Posterior cingulate gyrus (tissue), 11 donors: ENCODE measurements at regions not wholly inside any gene's neighbourhood (a gene's known extent, or its start where the extent isn't known, plus 50 kb on each side); places are given as distances from the start of the nearest gene placed in this dataset.

ENCODE experiments used
- DNase-seq, 10 donors: peaks; one replicate each; pipeline versions ENCODE4 v3.0.0 to v3.0.0-alpha.2; 2020 to 2021; ENCODE audit warnings: mixed read lengths in 3 of 10
- intact Hi-C: fragments of 100-400 bp; cut with DNase I; formaldehyde crosslinking; loops from one replicate; pipeline ENCODE4 v1.15.1; 2023

- intact Hi-C loops = no loop called here
- no peak for DNase-seq
Measured at GRCh38 chr3:187968883-187969580, 184.9 kb upstream of the LPP start.

DNA sequence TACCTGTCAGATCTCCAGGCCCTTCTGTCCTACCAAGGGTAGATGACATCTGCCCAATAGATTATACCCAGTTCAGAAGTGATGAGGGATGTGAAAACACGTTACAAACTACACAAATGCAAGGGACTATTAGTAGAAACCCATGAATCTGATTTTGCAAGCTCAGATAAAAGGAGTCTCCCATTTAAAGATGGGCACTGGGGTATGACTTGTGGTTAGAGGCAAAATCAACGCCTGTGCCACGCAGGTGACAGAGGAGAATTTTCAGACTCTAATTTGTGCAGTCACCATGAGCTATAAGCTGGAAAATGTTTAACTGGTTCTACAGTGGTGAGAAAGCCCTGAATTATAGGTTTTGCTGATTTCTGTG lies 184.4 kb upstream of the LPP start:
- DNase-seq = no peak
- intact Hi-C loops = no loop called here

DNA sequence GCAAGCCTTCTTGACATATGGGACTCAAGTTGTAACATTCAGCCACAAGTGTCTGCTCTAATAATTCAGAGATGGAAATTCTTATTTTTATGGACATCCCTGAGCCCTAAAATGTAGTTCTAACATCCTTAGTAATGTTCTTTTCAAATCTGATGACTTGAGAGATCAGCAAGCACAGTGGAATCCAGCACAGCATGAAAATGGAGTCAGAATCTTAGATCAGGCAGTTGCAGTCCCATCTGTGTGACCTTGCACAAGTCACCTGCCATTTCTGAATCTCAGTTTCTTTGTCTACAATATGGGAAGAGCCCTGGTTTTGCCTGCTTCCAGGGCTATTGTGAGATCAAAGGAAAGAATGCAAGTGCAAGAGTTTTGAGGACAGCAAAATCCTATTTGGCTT lies 183.9 kb upstream of the LPP start:
- intact Hi-C loops = no loop called here
- DNase-seq = no peak

DNA sequence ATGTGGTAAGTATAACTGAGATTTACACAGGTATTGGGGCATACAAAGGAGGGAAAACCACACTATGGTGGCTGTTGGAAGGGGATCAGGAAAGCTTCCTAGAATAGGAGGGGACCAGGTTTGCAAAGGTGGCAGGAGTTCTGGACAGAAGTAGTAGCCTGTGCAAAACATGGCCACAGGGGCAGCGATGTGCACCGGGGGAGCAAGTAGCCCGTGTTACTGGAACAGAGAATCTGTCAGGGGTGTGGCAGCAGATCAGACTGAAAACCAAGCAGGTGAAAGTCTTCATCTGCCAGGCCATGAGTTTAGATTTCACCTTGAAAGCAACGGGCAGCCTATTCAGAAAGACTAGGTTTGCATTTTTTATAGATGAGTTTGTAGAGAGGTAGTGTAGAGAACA lies 182.3 kb upstream of the LPP start:
- intact Hi-C loops = no loop called here
- DNase-seq = no peak

DNA sequence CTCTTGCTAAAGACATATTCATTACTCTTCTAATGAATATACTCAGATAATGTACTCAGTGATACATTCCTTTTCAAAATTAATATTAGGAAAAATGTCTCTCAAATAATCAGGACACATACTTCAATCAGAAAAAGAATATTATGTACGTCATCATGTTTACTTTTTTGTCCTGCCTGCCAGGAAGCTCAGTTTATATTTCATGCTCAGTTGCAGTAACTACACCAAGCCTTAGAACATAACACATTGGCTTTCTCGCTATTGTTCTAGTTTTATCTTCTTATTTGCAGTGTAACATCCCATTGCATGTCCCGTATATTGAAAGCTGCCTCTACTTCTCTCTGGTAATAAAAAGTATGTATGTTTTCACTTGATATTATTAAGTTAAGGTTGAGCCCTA lies 181.5 kb upstream of the LPP start:
- no peak for DNase-seq
- intact Hi-C loops = no loop called here

- DNase-seq = no peak
- intact Hi-C loops = no loop called here
Measured at GRCh38 chr3:187973977-187974870, 179.7 kb upstream of the LPP start.

- no peak for DNase-seq
- intact Hi-C loops = no loop called here
Measured at GRCh38 chr3:187974871-187975271, 179.1 kb upstream of the LPP start.

DNA sequence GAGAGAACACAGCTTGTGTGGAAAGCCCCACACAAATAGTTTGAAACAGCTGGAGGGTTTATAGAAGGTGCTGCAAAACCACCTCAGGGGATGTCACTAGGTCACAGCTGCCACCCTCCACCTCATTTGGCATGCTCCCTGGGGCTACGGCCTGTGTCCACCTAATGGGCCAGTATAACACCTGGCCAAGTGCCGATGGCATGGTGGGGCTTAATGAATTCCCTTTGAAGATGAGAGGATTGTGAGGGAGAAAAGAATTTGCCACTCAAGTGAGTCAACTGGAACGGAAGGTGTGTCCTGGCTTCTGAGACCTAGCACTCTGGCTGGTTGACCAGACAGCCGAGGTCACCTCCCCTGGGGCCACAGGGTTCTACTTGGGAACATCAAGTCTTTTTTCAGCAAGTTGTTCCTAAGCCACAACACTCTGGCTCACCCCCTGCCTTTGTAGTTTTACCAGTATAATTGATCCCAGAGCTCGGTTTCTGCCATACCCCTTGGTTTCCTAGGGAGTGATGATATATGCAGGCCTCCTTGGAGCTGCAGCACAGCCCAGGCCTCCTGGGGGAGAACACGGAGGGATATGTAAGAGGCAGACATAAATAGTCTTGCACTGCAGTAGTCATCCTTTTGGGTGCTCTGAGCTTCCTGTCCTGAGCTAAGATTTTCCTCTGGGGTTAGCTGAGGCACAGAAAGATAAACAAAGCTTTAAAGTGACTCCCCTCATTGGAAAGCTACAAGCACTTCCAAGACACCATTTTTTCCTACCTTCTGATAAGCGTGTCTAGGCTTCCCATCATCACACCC lies 178.2 kb upstream of the LPP start:
- intact Hi-C loops = no loop called here
- no peak for DNase-seq

DNA sequence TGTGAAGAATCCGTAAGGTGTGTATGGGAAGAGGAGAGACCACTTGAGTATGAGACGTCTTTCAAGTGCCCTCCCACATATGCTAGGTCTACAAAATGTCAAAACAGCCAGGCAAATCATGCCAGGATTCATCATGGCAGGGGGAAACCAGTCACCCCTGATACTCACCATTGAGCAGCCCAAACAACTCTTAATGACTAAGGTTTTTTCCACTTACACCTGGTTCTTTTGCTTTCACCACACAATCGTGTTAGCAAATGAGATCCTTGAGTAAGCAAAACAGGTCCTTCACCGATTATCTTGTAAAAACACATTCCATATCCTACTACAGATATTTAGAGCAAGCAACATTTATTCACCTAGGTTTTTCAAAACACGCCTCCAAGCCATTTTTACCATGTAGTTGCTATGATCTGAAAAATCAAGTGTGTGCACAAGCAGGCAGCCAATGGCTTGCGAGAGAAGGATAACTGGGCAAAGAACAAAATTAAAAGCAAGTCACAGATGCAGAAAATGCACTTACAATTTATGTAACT lies 177.5 kb upstream of the LPP start:
- DNase-seq = no peak
- intact Hi-C loops = no loop called here

DNA sequence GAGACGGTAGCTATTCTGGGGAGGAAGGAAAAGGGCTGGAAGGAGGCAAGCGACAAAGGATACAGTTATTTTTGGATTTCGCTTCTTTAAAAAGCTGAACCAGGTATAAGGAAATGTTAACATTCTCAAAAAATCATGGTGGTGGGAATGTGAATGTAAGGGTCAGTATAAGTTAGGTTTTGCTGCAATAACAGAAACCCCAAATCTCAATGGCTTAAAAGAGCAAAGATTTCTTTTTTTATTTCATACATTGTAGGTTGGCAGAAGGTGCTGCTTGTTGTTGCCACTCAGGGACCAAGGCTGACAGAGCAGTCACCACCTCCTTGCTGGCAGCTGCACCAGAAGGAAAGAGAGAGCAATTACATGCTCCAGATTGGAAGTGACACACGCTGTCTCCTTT lies 176.3 kb upstream of the LPP start:
- intact Hi-C loops = no loop called here
- DNase-seq = no peak

- intact Hi-C loops = no loop called here
- DNase-seq = no peak
Measured at GRCh38 chr3:187978433-187979011, 175.4 kb upstream of the LPP start.

DNA sequence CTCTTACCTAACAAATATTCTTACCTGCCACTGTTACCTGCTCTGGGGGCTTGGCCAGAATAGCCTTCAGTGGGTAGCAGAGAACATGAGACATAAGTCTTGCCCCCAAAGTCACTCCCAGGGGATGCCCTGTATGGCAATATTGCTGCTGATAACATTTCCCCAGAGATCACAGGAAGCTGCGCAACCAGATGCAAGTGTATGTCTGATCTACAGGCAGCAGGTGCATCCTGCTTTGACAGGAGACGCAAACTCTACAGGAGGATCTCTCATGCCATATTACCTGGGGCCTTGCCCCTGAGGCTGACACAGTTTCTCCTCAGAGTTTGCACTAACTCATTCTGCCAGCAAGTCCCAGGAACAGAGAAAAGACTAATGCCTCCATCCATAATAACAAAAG lies 174.4 kb upstream of the LPP start:
- no peak for DNase-seq
- intact Hi-C loops = no loop called here

DNA sequence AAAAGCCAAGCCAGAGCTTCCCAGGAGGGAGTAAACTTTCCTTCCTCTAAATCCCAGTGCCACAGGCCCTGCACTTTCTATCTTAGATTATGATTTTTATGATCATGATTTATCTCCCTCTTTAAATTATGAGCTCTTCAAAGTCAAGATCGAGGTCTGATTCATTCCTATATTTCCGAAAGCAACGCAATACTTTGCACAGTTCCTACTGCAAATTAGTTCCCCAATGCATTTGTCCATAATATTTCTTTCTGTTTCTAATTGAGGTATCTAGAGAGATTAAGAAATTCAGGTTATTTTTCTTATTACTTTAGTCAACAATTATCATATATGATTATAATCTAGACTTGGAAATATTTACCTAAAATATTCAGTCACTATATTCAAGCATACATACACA lies 173.1 kb upstream of the LPP start:
- intact Hi-C loops = no loop called here
- no peak for DNase-seq

- intact Hi-C loops = no loop called here
- DNase-seq = no peak
Measured at GRCh38 chr3:187982142-187982541, 171.8 kb upstream of the LPP start.

DNA sequence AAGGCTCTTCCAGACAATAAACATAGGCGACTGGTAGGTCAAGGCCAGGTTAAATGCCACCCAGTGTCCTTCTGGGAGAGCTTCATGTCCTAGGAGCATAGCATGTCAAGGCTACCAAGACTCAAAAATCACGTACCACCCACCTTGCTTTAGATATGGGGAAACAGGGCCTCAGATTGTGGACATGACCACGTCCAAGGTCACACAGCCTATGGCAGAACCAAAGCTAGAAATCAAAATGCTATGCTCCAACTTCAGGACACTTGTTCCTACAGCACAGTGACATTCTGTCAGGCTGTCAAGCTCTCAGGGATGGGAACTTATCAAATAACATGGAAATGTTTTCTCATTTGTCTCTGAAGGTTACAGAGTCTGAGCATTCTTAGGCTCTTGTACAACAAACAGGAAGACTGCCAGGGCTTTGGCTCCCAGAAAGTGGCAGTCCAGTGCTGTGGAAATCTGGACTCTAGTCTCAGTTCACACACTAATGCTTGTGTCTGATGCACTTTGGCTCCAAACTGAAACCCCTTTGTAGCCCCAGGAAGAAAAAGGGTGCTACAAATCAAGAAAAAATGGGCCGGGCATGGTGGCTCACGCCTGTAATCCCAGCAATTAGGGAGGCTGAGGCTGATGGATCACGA lies 170.4 kb upstream of the LPP start:
- peak in 1 of 10 donors; percentile 53 for DNase-seq
- intact Hi-C loops = no loop called here

- intact Hi-C loops = no loop called here
- DNase-seq = no peak
Measured at GRCh38 chr3:187985647-187986046, 168.3 kb upstream of the LPP start.

- intact Hi-C loops = no loop called here
- DNase-seq = no peak
Measured at GRCh38 chr3:187986514-187986934, 167.4 kb upstream of the LPP start.

- no peak for DNase-seq
- intact Hi-C loops = no loop called here
Measured at GRCh38 chr3:187987187-187987586, 166.8 kb upstream of the LPP start.

DNA sequence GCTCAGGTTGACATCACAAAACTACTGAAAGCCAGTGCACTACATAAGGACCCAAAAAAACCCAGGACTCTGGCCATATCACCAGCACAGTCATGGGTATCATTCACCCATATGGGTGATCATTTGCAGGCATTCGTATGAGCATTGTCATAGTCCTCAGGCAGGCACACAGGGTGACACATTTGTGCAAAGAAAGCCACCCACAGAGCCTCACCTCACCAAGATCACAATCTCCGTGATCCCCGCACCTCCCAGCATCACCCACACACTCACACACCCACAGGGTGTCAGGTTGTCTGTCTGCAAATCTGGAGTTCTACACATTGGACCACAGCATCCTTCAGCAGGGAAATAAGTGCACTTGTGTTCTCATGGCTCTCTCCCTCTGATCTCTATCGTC lies 166.0 kb upstream of the LPP start:
- intact Hi-C loops = no loop called here
- DNase-seq = no peak

DNA sequence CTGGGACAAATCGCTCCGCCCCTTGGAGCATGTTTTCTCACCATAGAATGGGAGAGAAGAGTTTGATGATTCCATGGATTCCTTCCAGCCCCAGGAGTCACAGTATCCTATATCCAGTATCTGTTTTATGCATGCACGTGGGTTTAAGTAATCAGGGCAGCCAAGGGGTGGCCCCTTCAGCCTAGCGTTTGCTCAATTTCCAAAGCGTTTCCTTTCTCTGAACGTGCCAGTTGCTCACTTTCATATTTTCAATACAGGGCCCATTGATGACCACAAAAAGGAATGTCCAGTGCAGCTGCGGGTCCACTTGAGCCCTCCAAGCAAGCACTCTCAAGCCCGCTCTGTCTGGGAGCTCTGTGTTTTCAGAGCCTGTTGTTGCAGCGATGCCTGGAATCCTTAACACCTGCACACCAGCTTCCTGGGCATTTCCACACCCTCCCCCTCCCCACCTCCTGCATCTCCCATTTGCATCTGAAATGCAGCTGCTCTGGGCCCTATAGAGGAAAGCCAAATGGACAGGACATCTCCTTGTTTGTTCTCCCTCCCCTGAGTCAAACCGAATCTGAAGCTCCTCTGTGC lies 164.3 kb upstream of the LPP start:
- peak in 3 of 10 donors; percentile 23 to 72 (median 29) for DNase-seq
- intact Hi-C loops = no loop called here
